H9 (cell line): ENCODE measurements at regions not wholly inside any gene's neighbourhood (a gene's known extent, or its start where the extent isn't known, plus 50 kb on each side); places are given as distances from the start of the nearest gene placed in this dataset.

Source experiments
- DNase-seq: peaks from one replicate; pipeline ENCODE4 v3.0.0-alpha.2; 2017
- H2AFZ ChIP-seq: one replicate; pipeline ENCODE4 v1.6.1; 2013; ENCODE audit warnings: mild to moderate bottlenecking, low read length, control low read depth, moderate library complexity
- H2AK5ac ChIP-seq: 2 replicates; pipeline ENCODE4 v1.6.1; 2013; ENCODE audit warnings: low read length, control low read depth, mixed read lengths; ENCODE audit not compliant: insufficient read length
- H2BK120ac ChIP-seq: one replicate; pipeline ENCODE4 v1.6.1; 2013; ENCODE audit warnings: low read depth, mild to moderate bottlenecking, low read length, control low read depth, inconsistent platforms; ENCODE audit not compliant: poor library complexity, severe bottlenecking
- H2BK12ac ChIP-seq: 2 replicates; pipeline ENCODE4 v1.6.1; 2013; ENCODE audit warnings: low read length, control low read depth, mixed read lengths, low read depth; ENCODE audit not compliant: insufficient read length
- H2BK15ac ChIP-seq: 2 replicates; pipeline ENCODE4 v1.6.1; 2013; ENCODE audit warnings: low read depth, low read length, control low read depth
- H2BK20ac ChIP-seq: one replicate; pipeline ENCODE4 v1.6.1; 2013; ENCODE audit warnings: low read depth, mild to moderate bottlenecking, low read length, control low read depth, inconsistent platforms; ENCODE audit not compliant: poor library complexity, severe bottlenecking
- H2BK5ac ChIP-seq: 2 replicates; pipeline ENCODE4 v1.6.1; 2013; ENCODE audit warnings: low read length, control low read depth, mixed read lengths; ENCODE audit not compliant: insufficient read length
- H3K14ac ChIP-seq: 2 replicates; pipeline ENCODE4 v1.6.1; 2013; ENCODE audit warnings: low read length, control low read depth; ENCODE audit not compliant: insufficient read depth
- H3K18ac ChIP-seq: 2 replicates; pipeline ENCODE4 v1.6.1; 2013; ENCODE audit warnings: low read depth, mild to moderate bottlenecking, mixed read lengths, low read length, control low read depth; ENCODE audit not compliant: insufficient read length
- H3K23ac ChIP-seq: 2 replicates; pipeline ENCODE4 v1.6.1; 2013; ENCODE audit warnings: low read length, control low read depth, mixed read lengths, low read depth; ENCODE audit not compliant: insufficient read length
- H3K23me2 ChIP-seq: 2 replicates; pipeline ENCODE4 v1.6.1; 2013; ENCODE audit warnings: low read depth, mild to moderate bottlenecking, mixed read lengths, low read length, control low read depth; ENCODE audit not compliant: insufficient read length, poor library complexity, severe bottlenecking
- H3K27ac ChIP-seq: 2 replicates; pipeline ENCODE4 v1.5.1; 2013; ENCODE audit warnings: low read length, control low read depth, mixed read lengths, low read depth; ENCODE audit not compliant: insufficient read length
- H3K27me3 ChIP-seq: 2 replicates; pipeline ENCODE4 v1.6.1; 2013; ENCODE audit warnings: low read length, control low read depth, inconsistent platforms; ENCODE audit not compliant: insufficient read depth
- H3K4ac ChIP-seq: 2 replicates; pipeline ENCODE4 v1.6.1; 2013; ENCODE audit warnings: low read depth, mild to moderate bottlenecking, control low read depth, inconsistent platforms, low read length, moderate library complexity
- H3K4me1 ChIP-seq: 2 replicates; pipeline ENCODE4 v1.6.1; 2013; ENCODE audit warnings: low read length, control low read depth, inconsistent platforms; ENCODE audit not compliant: insufficient read depth
- H3K4me2 ChIP-seq: 2 replicates; pipeline ENCODE4 v1.6.1; 2013; ENCODE audit warnings: low read length, control low read depth, mixed read lengths; ENCODE audit not compliant: insufficient read length, insufficient read depth
- H3K56ac ChIP-seq: 2 replicates; pipeline ENCODE4 v1.6.1; 2013; ENCODE audit warnings: low read depth, mild to moderate bottlenecking, mixed read lengths, low read length, control low read depth; ENCODE audit not compliant: insufficient read length
- H3K79me1 ChIP-seq: 2 replicates; pipeline ENCODE4 v1.6.1; 2013; ENCODE audit warnings: low read depth, mild to moderate bottlenecking, moderate library complexity, low read length, control low read depth, inconsistent platforms; ENCODE audit not compliant: insufficient read depth, poor library complexity, severe bottlenecking
- H3K79me2 ChIP-seq: 2 replicates; pipeline ENCODE4 v1.6.1; 2013; ENCODE audit warnings: low read length, control low read depth, inconsistent platforms; ENCODE audit not compliant: insufficient read depth
- H3K9ac ChIP-seq: 2 replicates; pipeline ENCODE4 v1.6.1; 2013; ENCODE audit warnings: low read length, control low read depth, mixed read lengths; ENCODE audit not compliant: insufficient read length; ENCODE audit errors: extremely low read depth
- H3K9me3 ChIP-seq: one replicate; pipeline ENCODE4 v1.6.1; 2013; ENCODE audit warnings: low read depth, low read length, inconsistent platforms; ENCODE audit not compliant: control insufficient read depth
- H3T11ph ChIP-seq: one replicate; pipeline ENCODE4 v1.6.1; 2013; ENCODE audit warnings: mild to moderate bottlenecking, low read length, control low read depth, inconsistent platforms
- H4K20me1 ChIP-seq: one replicate; pipeline ENCODE4 v1.6.1; 2013; ENCODE audit not compliant: control insufficient read depth, insufficient read length, insufficient read depth
- H4K5ac ChIP-seq: 2 replicates; pipeline ENCODE4 v1.6.1; 2013; ENCODE audit warnings: low read depth, mild to moderate bottlenecking, mixed read lengths, low read length, control low read depth; ENCODE audit not compliant: insufficient read length
- H4K8ac ChIP-seq: replicated peaks from 2 replicates; pipeline ENCODE4 v1.6.1; 2013; ENCODE audit warnings: low read length, control low read depth, mixed read lengths, low read depth; ENCODE audit not compliant: insufficient read length
- H4K91ac ChIP-seq: 2 replicates; pipeline ENCODE4 v1.6.1; 2013; ENCODE audit warnings: low read depth, mild to moderate bottlenecking, moderate library complexity, mixed read lengths, low read length, control low read depth; ENCODE audit not compliant: insufficient read length
- H3K27ac Mint-ChIP-seq, 3 experiments: 2 replicates in 2 of 3; 3 replicates in 1 of 3; pipeline ENCODE4 v1.8.0; 2020 to 2021; ENCODE audit warnings: mixed read lengths in 3 of 3, mild to moderate bottlenecking in 1 of 3, moderate library complexity in 1 of 3
- H3K27me3 Mint-ChIP-seq: 2 replicates; pipeline ENCODE4 v1.8.0; 2021; ENCODE audit warnings: low read depth, mild to moderate bottlenecking, moderate library complexity, mixed read lengths
- H3K36me3 Mint-ChIP-seq, 3 experiments: 2 replicates in 2 of 3; 3 replicates in 1 of 3; pipeline ENCODE4 v1.8.0; 2020 to 2021; ENCODE audit warnings: low read depth in 3 of 3, mixed read lengths in 3 of 3; ENCODE audit not compliant: insufficient read depth in 1 of 3
- H3K4me1 Mint-ChIP-seq, 2 experiments: 2 replicates each; pipeline ENCODE4 v1.8.0; 2020; ENCODE audit warnings: mixed read lengths in 2 of 2
- H3K4me3 Mint-ChIP-seq, 2 experiments: 2 replicates in 1 of 2; 3 replicates in 1 of 2; pipeline ENCODE4 v1.8.0; 2020 to 2021; ENCODE audit warnings: mild to moderate bottlenecking in 2 of 2, mixed read lengths in 2 of 2, moderate library complexity in 1 of 2
- H3K9me3 Mint-ChIP-seq, 2 experiments: 2 replicates in 1 of 2; 3 replicates in 1 of 2; pipeline ENCODE4 v1.8.0; 2020; ENCODE audit warnings: mild to moderate bottlenecking in 2 of 2, mixed read lengths in 2 of 2, moderate library complexity in 1 of 2
- CTCF ChIP-seq: fragments of 200-600 bp; sonication (generic); conservative IDR thresholded peaks from 3 replicates; pipeline ENCODE4 v1.8.0; 2021; ENCODE audit warnings: antibody characterized with exemption, mild to moderate bottlenecking
- WGBS: extraction: QIAGEN DNeasy Blood & Tissue Kit; methylation state at CpG from one replicate; pipeline ENCODE4 v1.1.7; 2013; ENCODE audit warnings: missing lambda C conversion rate, low lambda C conversion rate, mixed read lengths; ENCODE audit not compliant: insufficient read length; ENCODE audit errors: extremely low coverage; 5-methylcytosine and 5-hydroxymethylcytosine counted together

- Mint-ChIP-seq H3K9me3 (peaks cover 9 to 15% of the 10 kb centered on the region in 2 experiments; a peak in 4 of 5 replicates), H3K27me3 (no peaks in the 10 kb centered on the region), H3K4me3 (no peak overlapping the region), H3K27ac (no peak overlapping the region), H3K4me1 (no peaks in the 10 kb centered on the region), H3K36me3 (peaks cover 0 to 10% (median 7%) of the 10 kb centered on the region in 3 experiments; a peak in 4 of 7 replicates)
- Histone ChIP-seq H2AFZ (no peak overlapping the region), H4K91ac (no peak overlapping the region), H3K79me2 (no peaks in the 10 kb centered on the region), H3K4ac (no peak overlapping the region), H3K4me1 (no peaks in the 10 kb centered on the region), H3K9ac (no peak overlapping the region), H3K9me3 (peaks cover 3% of the 10 kb centered on the region), H2BK15ac (no peak overlapping the region), H3K4me2 (no peak overlapping the region), H2BK5ac (no peak overlapping the region), H3K27ac (no peak overlapping the region), H3T11ph (no peak overlapping the region), H4K8ac (no peak overlapping the region), H3K14ac (no peak overlapping the region), H4K5ac (no peak overlapping the region), H3K23ac (no peak overlapping the region), H4K20me1 (no peaks in the 10 kb centered on the region), H3K56ac (no peak overlapping the region), H3K23me2 (no peaks in the 10 kb centered on the region), H2BK20ac (no peak overlapping the region), H3K27me3 (no peaks in the 10 kb centered on the region), H2BK12ac (no peak overlapping the region), H2AK5ac (no peak overlapping the region), H3K18ac (no peak overlapping the region), H2BK120ac (no peak overlapping the region), H3K79me1 (no peaks in the 10 kb centered on the region)
- DNase-seq = no peak
- no CpG with 5 or more reads among the region's 1 CpG for WGBS
- no peak for TF ChIP-seq CTCF
These were observed 253.1 kb upstream of the RHOBTB1 start for GRCh38 chr10:61197057-61197456.
